ENCODE measurements at regions not wholly inside any gene's neighbourhood (a gene's known extent, or its start where the extent isn't known, plus 50 kb on each side); places are given as distances from the start of the nearest gene placed in this dataset.

DNA sequence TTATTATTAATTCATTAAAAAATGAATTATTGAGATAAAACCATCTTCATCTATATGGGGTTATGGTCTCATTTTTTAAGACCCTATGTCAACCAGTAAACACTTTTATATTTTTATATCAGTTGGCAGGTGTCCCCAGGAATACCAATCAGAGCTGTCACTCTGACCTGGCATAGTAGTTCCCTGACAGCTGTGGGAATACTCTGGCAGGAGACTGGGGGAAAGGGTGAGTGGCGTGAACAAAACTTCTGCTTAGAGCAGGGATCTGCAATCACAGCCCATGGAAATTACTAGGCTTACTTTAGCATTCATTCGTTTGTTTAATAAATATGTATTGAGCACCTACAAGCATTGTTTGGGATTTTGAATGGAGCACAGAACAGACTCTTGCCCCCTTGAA is 254.1 kb upstream of the KLF3 start:
- TF ChIP-seq, protein P1, sequence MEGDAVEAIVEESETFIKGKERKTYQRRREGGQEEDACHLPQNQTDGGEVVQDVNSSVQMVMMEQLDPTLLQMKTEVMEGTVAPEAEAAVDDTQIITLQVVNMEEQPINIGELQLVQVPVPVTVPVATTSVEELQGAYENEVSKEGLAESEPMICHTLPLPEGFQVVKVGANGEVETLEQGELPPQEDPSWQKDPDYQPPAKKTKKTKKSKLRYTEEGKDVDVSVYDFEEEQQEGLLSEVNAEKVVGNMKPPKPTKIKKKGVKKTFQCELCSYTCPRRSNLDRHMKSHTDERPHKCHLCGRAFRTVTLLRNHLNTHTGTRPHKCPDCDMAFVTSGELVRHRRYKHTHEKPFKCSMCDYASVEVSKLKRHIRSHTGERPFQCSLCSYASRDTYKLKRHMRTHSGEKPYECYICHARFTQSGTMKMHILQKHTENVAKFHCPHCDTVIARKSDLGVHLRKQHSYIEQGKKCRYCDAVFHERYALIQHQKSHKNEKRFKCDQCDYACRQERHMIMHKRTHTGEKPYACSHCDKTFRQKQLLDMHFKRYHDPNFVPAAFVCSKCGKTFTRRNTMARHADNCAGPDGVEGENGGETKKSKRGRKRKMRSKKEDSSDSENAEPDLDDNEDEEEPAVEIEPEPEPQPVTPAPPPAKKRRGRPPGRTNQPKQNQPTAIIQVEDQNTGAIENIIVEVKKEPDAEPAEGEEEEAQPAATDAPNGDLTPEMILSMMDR (IDR thresholded peaks at IDR 0.05), result no peak
- TF ChIP-seq POLR2A (IDR thresholded peaks at IDR 0.05), result no peak
